Natural killer cell (primary cell): ENCODE measurements at regions not wholly inside any gene's neighbourhood (a gene's known extent, or its start where the extent isn't known, plus 50 kb on each side); places are given as distances from the start of the nearest gene placed in this dataset.

Experiments
- ATAC-seq, 3 donors: fragments of 150-1000 bp in 2 of 3; fragments of 200-7000 bp in 1 of 3; cut with Tn5 transposase; 1 replicate in 1 of 3; 2 replicates in 2 of 3; pipeline ENCODE4 v1.10.0; 2021; ENCODE audit warnings: mild to moderate bottlenecking in 2 of 3, moderate library complexity in 2 of 3
- DNase-seq, 2 donors: peaks; one replicate each; pipeline versions ENCODE4 v3.0.0 to v3.0.0-alpha.2; 2013 to 2021; ENCODE audit warnings: mixed read lengths in 1 of 2
- H3K27ac ChIP-seq: one replicate; pipeline ENCODE4 v1.5.1; 2013; ENCODE audit warnings: mild to moderate bottlenecking, low read length
- H3K27me3 ChIP-seq: one replicate; pipeline ENCODE4 v1.6.1; 2013; ENCODE audit warnings: low read length; ENCODE audit not compliant: control insufficient read depth, insufficient read depth
- H3K36me3 ChIP-seq: one replicate; pipeline ENCODE4 v1.6.1; 2013; ENCODE audit warnings: low read length; ENCODE audit not compliant: control insufficient read depth, insufficient read depth
- H3K4me1 ChIP-seq: one replicate; pipeline ENCODE4 v1.6.1; 2013; ENCODE audit warnings: low read length; ENCODE audit not compliant: control insufficient read depth, insufficient read depth
- H3K4me3 ChIP-seq: one replicate; pipeline ENCODE4 v1.5.1; 2013; ENCODE audit warnings: low read length
- H3K9me3 ChIP-seq: one replicate; pipeline ENCODE4 v1.6.1; 2013; ENCODE audit warnings: low read length; ENCODE audit not compliant: control insufficient read depth, insufficient read depth
- H3K27ac Mint-ChIP-seq, 2 donors: one replicate each; pipeline ENCODE4 v1.8.0; 2022; ENCODE audit warnings: mild to moderate bottlenecking in 2 of 2, mixed read lengths in 2 of 2, moderate library complexity in 1 of 2
- H3K27me3 Mint-ChIP-seq, 2 donors: one replicate each; pipeline ENCODE4 v1.8.0; 2022; ENCODE audit warnings: low read depth in 2 of 2, mixed read lengths in 2 of 2
- H3K36me3 Mint-ChIP-seq: one replicate; pipeline ENCODE4 v1.8.0; 2022; ENCODE audit warnings: mixed read lengths
- H3K4me1 Mint-ChIP-seq, 2 donors: one replicate each; pipeline ENCODE4 v1.8.0; 2022; ENCODE audit warnings: mixed read lengths in 2 of 2
- H3K4me3 Mint-ChIP-seq: one replicate; pipeline ENCODE4 v1.8.0; 2022; ENCODE audit warnings: mild to moderate bottlenecking, moderate library complexity, mixed read lengths
- H3K9me3 Mint-ChIP-seq, 2 donors: one replicate each; pipeline ENCODE4 v1.8.0; 2022; ENCODE audit warnings: mixed read lengths in 2 of 2
- CTCF ChIP-seq: fragments of 200-600 bp; IDR thresholded peaks from one replicate; pipeline ENCODE4 v1.8.0; 2022; ENCODE audit warnings: antibody characterized with exemption
- WGBS: methylation state at CpG from one replicate; pipeline ENCODE4 v1.1.7; 2013; ENCODE audit warnings: missing lambda C conversion rate; ENCODE audit not compliant: insufficient coverage; 5-methylcytosine and 5-hydroxymethylcytosine counted together
- intact Hi-C: fragments of 100-400 bp; cut with micrococcal nuclease; formaldehyde crosslinking; loops from one replicate; pipeline ENCODE4 v1.14.2; 2022

- Histone ChIP-seq H3K27ac (no peak overlapping the region), H3K4me3 (no peak overlapping the region), H3K36me3 (no peaks in the 10 kb centered on the region), H3K27me3 (no peaks in the 10 kb centered on the region), H3K9me3 (no peaks in the 10 kb centered on the region), H3K4me1 (peaks cover 5% of the 10 kb centered on the region)
- H3K9me3 Mint-ChIP-seq: no peaks in the 10 kb centered on the region
- DNase-seq (no peak), ATAC-seq (no peak)
- no peak for TF ChIP-seq CTCF
- no peak overlapping the region for H3K27ac Mint-ChIP-seq
- intact Hi-C loops: no loop called here
- peaks cover 7% of the 10 kb centered on the region for H3K36me3 Mint-ChIP-seq
- no peak overlapping the region for H3K4me3 Mint-ChIP-seq
- no CpG with 5 or more reads among the region's 2 CpGs for WGBS
- H3K27me3 Mint-ChIP-seq: peaks cover 13 to 17% of the 10 kb centered on the region in 2 donors
- peaks cover 19% of the 10 kb centered on the region in 2 donors for H3K4me1 Mint-ChIP-seq
These were observed 897.6 kb upstream of the NR2F2 start for GRCh38 chr15:95432878-95433405.

- H3K27me3 Mint-ChIP-seq: peaks cover 15 to 22% of the 10 kb centered on the region in 2 donors
- no peak for DNase-seq
- H3K9me3 Mint-ChIP-seq: no peaks in the 10 kb centered on the region
- ATAC-seq: no peak
- no peak overlapping the region for H3K4me3 Mint-ChIP-seq
- H3K27ac Mint-ChIP-seq: no peak overlapping the region
- Histone ChIP-seq H3K27me3 (no peaks in the 10 kb centered on the region), H3K27ac (no peak overlapping the region), H3K36me3 (no peaks in the 10 kb centered on the region), H3K4me1 (no peaks in the 10 kb centered on the region), H3K9me3 (peaks cover 3% of the 10 kb centered on the region), H3K4me3 (no peak overlapping the region)
- peaks cover 20% of the 10 kb centered on the region for H3K36me3 Mint-ChIP-seq
- WGBS: 100% methylated on average over 3 of the region's 3 CpGs
- peaks cover 13 to 24% of the 10 kb centered on the region in 2 donors for H3K4me1 Mint-ChIP-seq
- no peak for TF ChIP-seq CTCF
- intact Hi-C loops: no loop called here
These were observed 890.6 kb upstream of the NR2F2 start for GRCh38 chr15:95439922-95440376.

GRCh38 chr15:95440712-95441111, 889.8 kb upstream of the NR2F2 start:
- H3K4me3 Mint-ChIP-seq: no peak overlapping the region
- Histone ChIP-seq H3K9me3 (peaks cover 3% of the 10 kb centered on the region), H3K27me3 (no peaks in the 10 kb centered on the region), H3K36me3 (no peaks in the 10 kb centered on the region), H3K4me1 (peaks cover 5% of the 10 kb centered on the region), H3K27ac (no peak overlapping the region), H3K4me3 (no peak overlapping the region)
- peaks cover 14% of the 10 kb centered on the region for H3K36me3 Mint-ChIP-seq
- ATAC-seq: no peak
- no peak overlapping the region for H3K27ac Mint-ChIP-seq
- H3K4me1 Mint-ChIP-seq: peaks cover 20 to 30% of the 10 kb centered on the region in 2 donors
- H3K27me3 Mint-ChIP-seq: peaks cover 8 to 19% of the 10 kb centered on the region in 2 donors
- intact Hi-C loops: no loop called here
- 83% methylated on average over 6 of the region's 6 CpGs for WGBS
- DNase-seq: no peak
- no peaks in the 10 kb centered on the region for H3K9me3 Mint-ChIP-seq
- TF ChIP-seq CTCF: no peak

GRCh38 chr15:95442107-95442719, 888.3 kb upstream of the NR2F2 start:
- H3K27me3 ChIP-seq: no peaks in the 10 kb centered on the region
- H3K4me3 ChIP-seq: no peak overlapping the region
- Mint-ChIP-seq H3K36me3 (peaks cover 12% of the 10 kb centered on the region), H3K27ac (no peak overlapping the region), H3K9me3 (no peaks in the 10 kb centered on the region), H3K4me1 (peaks cover 33 to 42% of the 10 kb centered on the region in 2 donors), H3K27me3 (peaks cover 0 to 10% of the 10 kb centered on the region in 2 donors), H3K4me3 (no peak overlapping the region)
- no peak for DNase-seq
- peaks cover 3% of the 10 kb centered on the region for H3K9me3 ChIP-seq
- H3K36me3 ChIP-seq: no peaks in the 10 kb centered on the region
- intact Hi-C loops: no loop called here
- no peak overlapping the region for H3K27ac ChIP-seq
- no peak for TF ChIP-seq CTCF
- 88% methylated on average over 6 of the region's 7 CpGs for WGBS
- ATAC-seq: no peak
- H3K4me1 ChIP-seq: peaks cover 15% of the 10 kb centered on the region
